Stomach (tissue), 8 donors: ENCODE measurements at regions not wholly inside any gene's neighbourhood (a gene's known extent, or its start where the extent isn't known, plus 50 kb on each side); places are given as distances from the start of the nearest gene placed in this dataset.

ENCODE experiments used
- DNase-seq, 2 donors: peaks; one replicate each; pipeline versions ENCODE4 v3.0.0 to v3.0.0-alpha.2; 2013 to 2019
- H3K27ac ChIP-seq, 5 donors: fragments of 200-600 bp in 4 of 5; sonication (generic) in 4 of 5; one replicate each; pipeline ENCODE4 v1.5.1; 2013 to 2019; ENCODE audit warnings: mild to moderate bottlenecking in 1 of 5, moderate library complexity in 1 of 5
- H3K27me3 ChIP-seq, 3 donors: fragments of 200-600 bp; sonication (generic); one replicate each; pipeline ENCODE4 v1.5.1; 2017 to 2019; ENCODE audit warnings: mixed run types in 1 of 3
- H3K36me3 ChIP-seq, 4 donors: fragments of 200-600 bp; sonication (generic); 1 replicate in 3 of 4; 2 replicates in 1 of 4; pipeline ENCODE4 v1.5.1; 2016 to 2019
- H3K4me1 ChIP-seq, 4 donors: fragments of 200-600 bp; sonication (generic); one replicate each; pipeline ENCODE4 v1.5.1; 2016 to 2019
- H3K4me3 ChIP-seq, 4 donors: fragments of 200-600 bp; sonication (generic) in 3 of 4; one replicate each; pipeline ENCODE4 v1.5.1; 2016 to 2019; ENCODE audit warnings: mild to moderate bottlenecking in 1 of 4
- H3K9me3 ChIP-seq, 4 donors: fragments of 200-600 bp; sonication (generic); one replicate each; pipeline ENCODE4 v1.5.1; 2016 to 2019
- EP300 ChIP-seq: sonication (generic); formaldehyde crosslinking; IDR thresholded peaks from one replicate; pipeline ENCODE4 v1.6.1; 2017; ENCODE audit warnings: antibody characterized with exemption
- POLR2A ChIP-seq, 4 donors: fragments of 450-650 bp; IDR thresholded peaks; one replicate each; pipeline ENCODE4 v1.6.1; 2016; ENCODE audit warnings: antibody characterized with exemption in 4 of 4, control low read depth in 2 of 4, mild to moderate bottlenecking in 1 of 4, moderate library complexity in 1 of 4
- POLR2AphosphoS5 ChIP-seq, 3 donors: sonication (generic); formaldehyde crosslinking; IDR thresholded peaks; one replicate each; pipeline ENCODE4 v1.6.1; 2016; ENCODE audit warnings: antibody characterized with exemption in 3 of 3
- WGBS, 5 donors: extraction: QIAGEN DNeasy Blood & Tissue Kit in 3 of 5; methylation state at CpG; one replicate each; pipeline versions ENCODE4 v1.1.5 to v1.1.7; 2013 to 2018; 5-methylcytosine and 5-hydroxymethylcytosine counted together
- intact Hi-C: fragments of 100-400 bp; cut with DNase I; formaldehyde crosslinking; loops from one replicate; pipeline ENCODE4 v1.15.1; 2023; ENCODE audit warnings: low total_unique reads
- TF ChIP-seq, protein P1 (sequence below), 7 experiments: fragments of 450-650 bp in 4 of 7; fragments of 200-600 bp in 3 of 7; sonication (generic) in 3 of 7; IDR thresholded peaks; one replicate each; pipeline ENCODE4 v1.5.1; 2016 to 2019; ENCODE audit warnings: antibody characterized with exemption in 7 of 7, control low read depth in 2 of 7, mild to moderate bottlenecking in 1 of 7
- donor health status: healthy with polysubstance abuse.
- donor health status: Bipolar disorder and iron deficiency.
- donor health status: healthy.

- TF ChIP-seq, protein P1, sequence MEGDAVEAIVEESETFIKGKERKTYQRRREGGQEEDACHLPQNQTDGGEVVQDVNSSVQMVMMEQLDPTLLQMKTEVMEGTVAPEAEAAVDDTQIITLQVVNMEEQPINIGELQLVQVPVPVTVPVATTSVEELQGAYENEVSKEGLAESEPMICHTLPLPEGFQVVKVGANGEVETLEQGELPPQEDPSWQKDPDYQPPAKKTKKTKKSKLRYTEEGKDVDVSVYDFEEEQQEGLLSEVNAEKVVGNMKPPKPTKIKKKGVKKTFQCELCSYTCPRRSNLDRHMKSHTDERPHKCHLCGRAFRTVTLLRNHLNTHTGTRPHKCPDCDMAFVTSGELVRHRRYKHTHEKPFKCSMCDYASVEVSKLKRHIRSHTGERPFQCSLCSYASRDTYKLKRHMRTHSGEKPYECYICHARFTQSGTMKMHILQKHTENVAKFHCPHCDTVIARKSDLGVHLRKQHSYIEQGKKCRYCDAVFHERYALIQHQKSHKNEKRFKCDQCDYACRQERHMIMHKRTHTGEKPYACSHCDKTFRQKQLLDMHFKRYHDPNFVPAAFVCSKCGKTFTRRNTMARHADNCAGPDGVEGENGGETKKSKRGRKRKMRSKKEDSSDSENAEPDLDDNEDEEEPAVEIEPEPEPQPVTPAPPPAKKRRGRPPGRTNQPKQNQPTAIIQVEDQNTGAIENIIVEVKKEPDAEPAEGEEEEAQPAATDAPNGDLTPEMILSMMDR (IDR thresholded peaks at IDR 0.05) = peak in 5 of 7 experiments; percentile 36 to 67 (median 59)
- TF ChIP-seq POLR2AphosphoS5 (IDR thresholded peaks at IDR 0.05) (no peak), POLR2A (IDR thresholded peaks at IDR 0.05) (no peak)
- Histone ChIP-seq H3K27me3 (peaks cover 0 to 81% (median 14%) of the 10 kb centered on the region in 3 donors), H3K9me3 (no peaks in the 10 kb centered on the region), H3K4me3 (no peak overlapping the region), H3K27ac (no peak overlapping the region), H3K36me3 (no peaks in the 10 kb centered on the region), H3K4me1 (peaks cover 0 to 6% (median 2%) of the 10 kb centered on the region in 4 donors)
- peak; percentile 68 to 79 for DNase-seq
- 31 to 49% (median 38%) methylated on average over 18 to 26 of the region's 26 CpGs for WGBS, 5 donors
- intact Hi-C loops = loop anchor here (5.0 kb wide), 1 partner anchor 333 kb away; no protein-coding TSS in a partner anchor
Observed at GRCh38 chr2:120675460-120676130, 60.1 kb upstream of the GLI2 start.

DNA sequence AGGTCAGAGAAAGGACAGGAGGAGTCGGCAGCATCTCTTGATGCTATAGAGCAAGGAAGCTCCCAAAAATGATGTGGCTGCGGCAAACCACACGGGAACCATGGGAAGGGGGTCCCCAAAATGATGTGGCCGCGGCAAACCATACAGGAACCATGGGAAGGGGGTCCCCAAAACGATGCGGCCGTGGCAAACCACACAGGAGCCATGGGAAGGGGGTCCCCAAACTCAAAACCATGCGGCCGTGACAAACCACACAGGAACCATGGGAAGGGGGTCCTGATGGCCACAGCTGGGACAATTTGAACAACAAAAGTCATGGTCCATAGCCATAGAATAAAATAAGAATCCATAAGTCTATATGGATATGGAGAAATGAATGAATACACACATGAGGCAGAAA, 58.4 kb upstream of the GLI2 start:
- TF ChIP-seq POLR2A (IDR thresholded peaks at IDR 0.05) (no peak), EP300 (no peak), POLR2AphosphoS5 (IDR thresholded peaks at IDR 0.05) (no peak)
- TF ChIP-seq, protein P1 (IDR thresholded peaks at IDR 0.05) = no peak
- no peaks in the 10 kb centered on the region for H3K9me3 ChIP-seq

DNA sequence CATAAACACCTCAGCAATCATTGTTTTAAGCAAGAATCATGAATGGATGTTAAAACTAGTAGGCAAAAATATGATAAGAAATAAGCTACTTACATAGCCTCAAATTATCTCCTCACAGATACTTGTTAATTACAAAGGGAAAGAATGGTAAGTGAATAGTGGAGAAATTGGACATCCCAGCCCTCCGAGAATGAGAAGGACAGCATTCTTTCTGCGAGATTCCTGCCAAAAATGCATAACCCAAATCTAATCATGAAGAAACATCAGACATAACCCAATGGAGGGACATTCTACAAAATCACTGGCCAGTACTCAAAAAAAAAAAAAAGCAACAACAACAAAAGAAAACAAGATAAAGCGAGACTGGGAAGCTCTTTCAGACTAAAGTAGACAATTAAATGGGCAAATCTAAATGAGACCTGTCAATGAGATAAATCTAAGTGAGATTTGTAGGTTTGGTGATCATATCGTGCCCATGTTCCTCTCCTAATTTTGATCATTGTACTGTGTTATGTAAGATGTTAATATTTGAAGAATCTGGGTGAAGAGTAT, 57.9 kb upstream of the GLI2 start:
- H3K36me3 ChIP-seq = no peaks in the 10 kb centered on the region
- 69 to 82% (median 79%) methylated on average over 4 of the region's 4 CpGs for WGBS, 5 donors
- no peaks in the 10 kb centered on the region for H3K9me3 ChIP-seq
- TF ChIP-seq POLR2AphosphoS5 (IDR thresholded peaks at IDR 0.05) (no peak), EP300 (no peak), POLR2A (IDR thresholded peaks at IDR 0.05) (no peak)
- TF ChIP-seq, protein P1 (IDR thresholded peaks at IDR 0.05) = no peak
- H3K27me3 ChIP-seq = peaks cover 0 to 77% (median 14%) of the 10 kb centered on the region in 3 donors
- H3K4me3 ChIP-seq = no peak overlapping the region
- H3K27ac ChIP-seq = no peak overlapping the region
- no peak for DNase-seq
- peaks cover 0 to 6% (median 2%) of the 10 kb centered on the region in 4 donors for H3K4me1 ChIP-seq
- intact Hi-C loops = loop anchor here (5.0 kb wide), 1 partner anchor 335 kb away; no protein-coding TSS in a partner anchor

More for the DNA sequence above, 58.4 kb upstream of the GLI2 start:
- intact Hi-C loops = loop anchor here (5.0 kb wide), 1 partner anchor 335 kb away; no protein-coding TSS in a partner anchor
- 84 to 92% (median 87%) methylated on average over 10 of the region's 10 CpGs for WGBS, 5 donors
- peaks cover 0 to 6% (median 2%) of the 10 kb centered on the region in 4 donors for H3K4me1 ChIP-seq
- peaks cover 0 to 81% (median 14%) of the 10 kb centered on the region in 3 donors for H3K27me3 ChIP-seq
- no peaks in the 10 kb centered on the region for H3K36me3 ChIP-seq
- no peak overlapping the region for H3K27ac ChIP-seq
- H3K4me3 ChIP-seq = no peak overlapping the region
- DNase-seq = no peak

- Histone ChIP-seq H3K4me3 (no peak overlapping the region), H3K9me3 (no peaks in the 10 kb centered on the region), H3K27me3 (peaks cover 0 to 72% (median 14%) of the 10 kb centered on the region in 3 donors), H3K4me1 (peaks cover 0 to 6% (median 2%) of the 10 kb centered on the region in 4 donors), H3K36me3 (no peaks in the 10 kb centered on the region), H3K27ac (no peak overlapping the region)
- DNase-seq = peak in 1 of 2 donors; percentile 47
- intact Hi-C loops = loop anchor here (5.0 kb wide), 1 partner anchor 336 kb away; no protein-coding TSS in a partner anchor
- 57 to 71% (median 67%) methylated on average over 6 to 7 of the region's 7 CpGs for WGBS, 5 donors
- TF ChIP-seq POLR2AphosphoS5 (IDR thresholded peaks at IDR 0.05) (no peak), EP300 (no peak), POLR2A (IDR thresholded peaks at IDR 0.05) (no peak)
- TF ChIP-seq, protein P1 (IDR thresholded peaks at IDR 0.05) = no peak
Observed at GRCh38 chr2:120678251-120678650, 57.4 kb upstream of the GLI2 start.
